ENCODE measurements at regions not wholly inside any gene's neighbourhood (a gene's known extent, or its start where the extent isn't known, plus 50 kb on each side); places are given as distances from the start of the nearest gene placed in this dataset.

GRCh38 chr12:34291426-34291901, 269.2 kb downstream of the ALG10 start:
- ATAC-seq (replicated peaks in 1 of 2) = no peak
- no peaks in the 10 kb centered on the region for H3K4me1 Mint-ChIP-seq (ENCODE audit: low read depth)
- H3K9me3 Mint-ChIP-seq = peaks cover 18 to 24% of the 10 kb centered on the region in 2 donors
- H3K27ac Mint-ChIP-seq = no peak overlapping the region
- H3K27me3 Mint-ChIP-seq (ENCODE audit: low read depth) = no peaks in the 10 kb centered on the region
- DNase-seq = no peak
- peaks cover 3 to 51% of the 10 kb centered on the region in 2 donors for H3K36me3 Mint-ChIP-seq (ENCODE audit: insufficient read depth in 2 of 2)
- no peak overlapping the region for H3K4me3 Mint-ChIP-seq

GRCh38 chr12:34292736-34293625, 270.7 kb downstream of the ALG10 start:
- DNase-seq (no peak), ATAC-seq (replicated peaks in 1 of 2) (no peak)
- Mint-ChIP-seq H3K27ac (no peak overlapping the region), H3K4me3 (no peak overlapping the region), H3K4me1 (ENCODE audit: low read depth) (no peaks in the 10 kb centered on the region), H3K9me3 (peaks cover 9 to 15% of the 10 kb centered on the region in 2 donors), H3K27me3 (ENCODE audit: low read depth) (no peaks in the 10 kb centered on the region), H3K36me3 (ENCODE audit: insufficient read depth in 2 of 2) (peaks cover 5 to 49% of the 10 kb centered on the region in 2 donors)

DNA sequence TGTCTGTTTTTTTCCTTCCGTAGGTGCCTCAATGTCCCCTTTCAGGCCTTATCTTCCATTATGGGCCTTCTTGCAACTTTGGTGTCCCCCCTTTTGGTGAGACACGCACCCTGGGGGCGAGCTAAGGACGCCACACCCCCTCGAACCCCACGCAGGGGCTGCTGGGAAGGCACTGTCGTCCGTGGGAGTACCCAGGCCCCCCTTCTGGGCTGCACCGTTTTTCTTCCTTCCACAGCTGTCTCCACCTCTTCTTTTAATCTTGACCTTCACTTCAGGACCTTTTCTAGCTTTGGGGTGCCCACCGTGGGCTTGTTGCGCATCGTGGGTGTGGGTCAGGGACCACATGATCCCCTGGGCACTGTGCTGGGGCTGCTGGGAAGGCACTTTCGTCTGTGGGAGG, 271.8 kb downstream of the ALG10 start:
- peaks cover 7 to 51% of the 10 kb centered on the region in 2 donors for H3K36me3 Mint-ChIP-seq (ENCODE audit: insufficient read depth in 2 of 2)
- H3K4me3 Mint-ChIP-seq = no peak overlapping the region
- no peak for DNase-seq
- H3K27ac Mint-ChIP-seq = no peak overlapping the region
- no peaks in the 10 kb centered on the region for H3K27me3 Mint-ChIP-seq (ENCODE audit: low read depth)
- peaks cover 11 to 12% of the 10 kb centered on the region in 2 donors for H3K9me3 Mint-ChIP-seq
- no peaks in the 10 kb centered on the region for H3K4me1 Mint-ChIP-seq (ENCODE audit: low read depth)
- no peak for ATAC-seq (replicated peaks in 1 of 2)

DNA sequence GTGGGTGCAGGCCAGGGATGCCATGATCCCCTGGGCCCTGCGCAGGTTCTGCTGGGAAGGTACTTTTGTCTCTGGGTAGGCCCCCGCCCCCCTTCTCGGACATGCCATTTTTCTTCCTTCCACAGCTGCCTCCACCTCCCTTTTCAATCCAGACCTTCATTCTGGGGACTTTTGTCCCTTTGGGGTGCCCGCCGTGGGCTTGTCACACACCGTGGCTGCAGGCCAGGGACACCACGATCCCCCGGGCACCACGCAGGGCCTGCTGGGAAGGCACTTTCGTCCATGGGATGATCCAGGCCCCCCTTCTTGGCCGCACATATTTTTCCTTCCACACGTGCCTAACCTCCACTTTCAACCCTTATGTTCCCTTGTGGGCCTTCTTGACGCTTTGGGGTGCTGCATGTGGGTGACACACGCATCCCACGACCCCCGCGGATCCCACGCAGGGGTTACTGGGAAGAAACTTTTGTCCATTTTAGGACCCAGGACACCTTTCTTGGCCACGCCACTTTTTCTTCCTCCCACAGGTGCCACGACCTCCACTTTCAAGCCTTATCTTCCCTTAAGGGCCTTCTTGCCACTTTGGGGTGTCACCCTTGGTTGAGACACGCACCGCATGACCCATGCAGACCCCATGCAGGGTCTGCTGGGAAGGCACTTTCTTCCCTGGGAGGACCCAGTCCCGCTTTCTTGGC, 272.5 kb downstream of the ALG10 start:
- peaks cover 10 to 56% of the 10 kb centered on the region in 2 donors for H3K36me3 Mint-ChIP-seq (ENCODE audit: insufficient read depth in 2 of 2)
- ATAC-seq (replicated peaks in 1 of 2) (no peak), DNase-seq (no peak)
- H3K27me3 Mint-ChIP-seq (ENCODE audit: low read depth) = no peaks in the 10 kb centered on the region
- peaks cover 13 to 15% of the 10 kb centered on the region in 2 donors for H3K9me3 Mint-ChIP-seq
- no peak overlapping the region for H3K27ac Mint-ChIP-seq
- no peak overlapping the region for H3K4me3 Mint-ChIP-seq
- H3K4me1 Mint-ChIP-seq (ENCODE audit: low read depth) = no peaks in the 10 kb centered on the region

GRCh38 chr12:34295366-34296142, 273.3 kb downstream of the ALG10 start:
- Mint-ChIP-seq H3K4me1 (ENCODE audit: low read depth) (no peaks in the 10 kb centered on the region), H3K27me3 (ENCODE audit: low read depth) (no peaks in the 10 kb centered on the region), H3K4me3 (no peak overlapping the region), H3K27ac (no peak overlapping the region), H3K9me3 (peaks cover 13 to 15% of the 10 kb centered on the region in 2 donors), H3K36me3 (ENCODE audit: insufficient read depth in 2 of 2) (peaks cover 10 to 55% of the 10 kb centered on the region in 2 donors)
- DNase-seq = no peak
- no peak for ATAC-seq (replicated peaks in 1 of 2)

DNA sequence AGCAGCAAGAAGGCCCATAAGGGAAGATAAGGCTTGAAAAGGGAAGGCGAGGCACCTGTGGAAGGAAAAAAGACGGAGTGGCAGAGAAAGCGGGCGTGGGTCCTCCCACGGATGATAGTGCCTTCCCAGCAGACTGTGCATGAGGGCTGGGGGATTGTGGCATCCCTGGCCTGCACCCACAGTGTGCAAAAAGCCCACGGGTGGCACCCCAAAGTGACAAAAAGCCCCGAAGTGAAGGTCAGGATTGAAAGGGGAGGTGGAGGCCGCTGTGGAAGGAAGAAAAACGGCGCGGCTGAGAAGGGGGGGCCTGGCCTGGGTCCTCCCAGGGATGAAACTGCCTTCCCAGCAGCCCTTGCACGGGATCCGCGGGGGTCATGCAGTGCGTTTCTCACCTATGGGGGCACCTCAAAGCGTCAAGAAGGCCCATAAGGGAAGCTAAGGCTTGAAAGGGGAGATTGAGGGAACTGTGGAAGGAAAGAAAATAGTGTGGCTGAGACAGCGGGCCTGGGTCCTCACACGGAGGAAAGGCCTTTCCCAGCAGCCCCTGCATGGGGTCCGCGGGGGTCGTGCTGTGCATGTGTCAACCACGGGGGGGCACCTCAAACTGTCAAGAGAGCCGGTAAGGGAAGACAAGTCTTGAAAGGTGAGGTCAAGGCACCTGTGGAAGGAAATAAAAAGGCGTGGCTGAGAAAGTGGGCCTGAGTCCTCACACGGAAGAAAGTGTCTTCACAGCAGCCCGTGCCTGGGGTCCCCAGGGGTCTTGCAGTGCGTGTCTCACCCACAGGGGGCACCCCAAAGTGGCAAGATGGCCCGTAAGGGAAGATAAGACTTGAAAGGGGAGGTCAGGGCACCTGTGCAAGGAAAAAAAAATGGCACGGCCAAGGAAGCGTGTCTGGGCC, 274.1 kb downstream of the ALG10 start:
- H3K27me3 Mint-ChIP-seq (ENCODE audit: low read depth) = no peaks in the 10 kb centered on the region
- H3K27ac Mint-ChIP-seq = no peak overlapping the region
- no peaks in the 10 kb centered on the region for H3K4me1 Mint-ChIP-seq (ENCODE audit: low read depth)
- no peak overlapping the region for H3K4me3 Mint-ChIP-seq
- DNase-seq (no peak), ATAC-seq (replicated peaks in 1 of 2) (no peak)
- H3K36me3 Mint-ChIP-seq (ENCODE audit: insufficient read depth in 2 of 2) = peaks cover 10 to 58% of the 10 kb centered on the region in 2 donors
- peaks cover 14 to 15% of the 10 kb centered on the region in 2 donors for H3K9me3 Mint-ChIP-seq

DNA sequence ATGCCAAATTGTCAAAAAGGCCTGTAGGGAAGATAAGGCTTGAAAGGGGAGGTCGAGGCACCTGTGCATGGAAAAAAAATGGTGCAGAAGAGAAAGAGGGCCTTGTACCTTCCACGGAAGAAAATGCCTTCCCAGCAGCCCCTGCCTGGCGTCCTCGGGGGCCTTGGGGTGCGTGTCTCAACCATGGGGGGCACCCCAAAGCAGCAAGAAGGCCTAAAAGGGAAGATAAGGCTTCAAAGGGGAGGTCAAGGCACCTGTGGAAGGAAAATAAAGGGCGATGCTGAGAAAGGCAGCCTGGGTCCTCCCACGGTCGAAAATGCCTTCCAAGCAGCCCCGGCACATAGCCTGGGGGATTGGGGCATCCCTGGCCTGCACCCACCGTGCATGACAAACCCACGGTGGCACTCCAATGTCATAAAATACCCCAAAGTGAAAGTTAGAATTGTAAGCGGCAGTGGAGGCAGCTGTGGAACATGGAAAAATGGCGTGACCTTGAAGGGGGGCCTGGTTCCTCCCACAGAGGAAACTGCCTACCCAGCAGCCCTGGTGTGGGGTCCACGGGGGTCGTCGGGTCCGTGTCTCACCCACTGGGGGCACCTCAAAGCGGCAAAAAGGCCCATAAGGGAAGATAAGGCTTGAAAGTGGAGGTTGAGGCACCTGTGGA, 275.0 kb downstream of the ALG10 start:
- Mint-ChIP-seq H3K27me3 (ENCODE audit: low read depth) (no peaks in the 10 kb centered on the region), H3K9me3 (peaks cover 15 to 22% of the 10 kb centered on the region in 2 donors), H3K36me3 (ENCODE audit: insufficient read depth in 2 of 2) (peaks cover 12 to 64% of the 10 kb centered on the region in 2 donors), H3K4me3 (no peak overlapping the region), H3K4me1 (ENCODE audit: low read depth) (no peaks in the 10 kb centered on the region), H3K27ac (no peak overlapping the region)
- no peak for DNase-seq
- no peak for ATAC-seq (replicated peaks in 1 of 2)

GRCh38 chr12:34297790-34298164, 275.5 kb downstream of the ALG10 start:
- no peak for ATAC-seq (replicated peaks in 1 of 2)

DNA sequence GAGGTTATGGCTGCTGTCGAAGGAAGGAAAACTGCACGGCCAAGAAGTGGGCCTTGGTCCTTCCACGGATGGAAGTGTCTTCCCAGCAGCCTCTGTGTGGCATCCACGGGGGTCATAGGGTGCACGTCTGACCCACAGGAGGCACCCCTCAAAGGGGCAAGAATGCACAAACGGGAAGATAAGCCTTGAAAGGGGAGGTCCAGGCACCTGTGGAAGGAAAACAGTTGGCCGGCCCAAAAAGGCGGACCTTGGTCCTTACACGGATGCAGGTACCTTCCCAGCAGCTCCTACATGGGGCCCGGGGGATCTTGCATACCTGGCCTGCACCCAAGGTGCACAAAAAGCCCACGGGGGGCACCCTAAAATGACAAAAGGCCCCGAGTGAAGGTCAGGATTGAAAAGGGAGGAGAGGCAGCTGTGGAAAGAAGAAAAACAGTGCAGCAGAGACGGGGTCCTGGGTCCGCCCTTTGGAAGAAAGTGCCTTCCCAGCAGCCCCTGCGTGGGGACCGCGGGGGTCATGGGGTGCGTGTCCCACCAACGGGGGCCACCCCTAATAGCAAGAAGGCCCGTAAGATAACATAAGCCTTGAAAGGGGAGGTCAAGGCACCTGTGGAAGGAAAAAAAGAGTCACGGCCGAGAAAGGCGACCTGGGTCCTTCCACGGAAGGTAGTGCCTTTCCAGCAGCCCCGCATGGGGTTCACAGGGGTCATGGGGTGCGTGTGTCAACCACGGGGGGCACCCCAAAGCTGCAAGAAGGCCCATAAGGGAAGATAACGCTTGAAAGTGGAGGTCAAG, 276.1 kb downstream of the ALG10 start:
- H3K4me1 Mint-ChIP-seq (ENCODE audit: low read depth) = no peaks in the 10 kb centered on the region
- H3K9me3 Mint-ChIP-seq = peaks cover 18 to 19% of the 10 kb centered on the region in 2 donors
- no peaks in the 10 kb centered on the region for H3K27me3 Mint-ChIP-seq (ENCODE audit: low read depth)
- H3K27ac Mint-ChIP-seq = no peak overlapping the region
- DNase-seq (no peak), ATAC-seq (replicated peaks in 1 of 2) (no peak)
- H3K36me3 Mint-ChIP-seq (ENCODE audit: insufficient read depth in 2 of 2) = peaks cover 10 to 62% of the 10 kb centered on the region in 2 donors
- H3K4me3 Mint-ChIP-seq = no peak overlapping the region

More at GRCh38 chr12:34297790-34298164, 275.5 kb downstream of the ALG10 start:
- Mint-ChIP-seq H3K4me1 (ENCODE audit: low read depth) (no peaks in the 10 kb centered on the region), H3K9me3 (peaks cover 18 to 22% of the 10 kb centered on the region in 2 donors), H3K27ac (no peak overlapping the region), H3K27me3 (ENCODE audit: low read depth) (no peaks in the 10 kb centered on the region), H3K36me3 (ENCODE audit: insufficient read depth in 2 of 2) (peaks cover 12 to 64% of the 10 kb centered on the region in 2 donors), H3K4me3 (no peak overlapping the region)
- no peak for DNase-seq

DNA sequence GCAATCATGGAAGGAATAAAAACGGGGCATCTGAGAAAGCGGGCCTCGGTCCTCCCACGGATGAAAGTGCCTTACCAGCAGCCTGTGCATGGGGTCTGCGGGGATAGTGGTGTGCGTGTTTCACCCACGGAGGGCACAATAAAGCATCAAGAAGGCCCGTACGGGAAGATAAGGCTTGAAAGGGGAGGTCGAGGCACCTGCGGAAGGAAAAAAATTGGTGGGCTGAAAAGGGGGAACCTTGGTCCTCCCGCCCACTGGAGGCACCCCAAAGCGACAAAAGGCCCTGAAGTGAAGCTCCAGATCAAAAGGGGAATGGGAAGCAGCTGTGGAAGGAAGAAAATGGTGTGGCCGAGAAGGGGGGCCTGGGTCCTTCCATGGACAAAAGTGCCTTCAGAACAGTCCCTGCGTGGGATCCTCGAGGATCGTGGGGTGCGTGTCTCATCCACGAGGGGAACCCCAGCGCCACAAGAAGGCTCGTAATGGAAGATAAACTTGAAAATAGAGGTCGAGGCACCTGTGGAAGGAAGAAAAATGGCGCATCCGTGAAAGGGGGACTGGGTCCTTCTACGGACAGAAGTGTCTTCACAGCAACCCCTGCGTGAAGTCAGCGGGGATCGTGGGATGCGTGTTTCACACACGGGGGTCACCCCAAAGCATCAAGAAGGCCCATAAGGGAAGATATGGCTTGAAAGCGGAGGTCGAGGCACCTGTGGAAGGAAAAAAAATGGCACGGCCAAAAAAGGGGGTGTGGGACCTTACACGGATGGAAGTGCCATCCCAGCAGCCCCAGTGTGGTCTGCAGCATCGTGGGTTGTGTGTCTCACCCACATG, 276.9 kb downstream of the ALG10 start:
- Mint-ChIP-seq H3K4me3 (no peak overlapping the region), H3K4me1 (ENCODE audit: low read depth) (no peaks in the 10 kb centered on the region), H3K36me3 (ENCODE audit: insufficient read depth in 2 of 2) (peaks cover 10 to 65% of the 10 kb centered on the region in 2 donors), H3K9me3 (peaks cover 19 to 25% of the 10 kb centered on the region in 2 donors), H3K27me3 (ENCODE audit: low read depth) (no peaks in the 10 kb centered on the region), H3K27ac (no peak overlapping the region)
- ATAC-seq (replicated peaks in 1 of 2) (no peak), DNase-seq (no peak)

All from activated T-cell treated with anti-CD3 and anti-CD28 coated beads, Interleukin-2, amount 50 U/mL, for 72 hours (primary cell).